Karpas-422 (cell line): ENCODE measurements at regions not wholly inside any gene's neighbourhood (a gene's known extent, or its start where the extent isn't known, plus 50 kb on each side); places are given as distances from the start of the nearest gene placed in this dataset.

Experiments used
- DNase-seq: peaks from one replicate; pipeline ENCODE4 v3.0.0-alpha.2; 2015
- H2AFZ ChIP-seq: fragments of 200-600 bp; sonication (generic); 2 replicates; pipeline ENCODE4 v1.6.1; 2014; ENCODE audit warnings: antibody characterized with exemption, low read length, mixed read lengths
- H3K27ac ChIP-seq: fragments of 200-600 bp; sonication (generic); 2 replicates; pipeline ENCODE4 v1.5.1; 2014; ENCODE audit warnings: mild to moderate bottlenecking, low read length, moderate library complexity
- H3K27me3 ChIP-seq: fragments of 200-600 bp; sonication (generic); 2 replicates; pipeline ENCODE4 v1.6.1; 2014; ENCODE audit warnings: low read length, mixed read lengths
- H3K36me3 ChIP-seq: fragments of 200-600 bp; sonication (generic); 2 replicates; pipeline ENCODE4 v1.6.1; 2014; ENCODE audit warnings: low read length, mixed read lengths; ENCODE audit not compliant: insufficient read depth
- H3K4me1 ChIP-seq: fragments of 200-600 bp; sonication (generic); 2 replicates; pipeline ENCODE4 v1.6.1; 2014; ENCODE audit warnings: mild to moderate bottlenecking, low read length, mixed read lengths
- H3K4me2 ChIP-seq: fragments of 200-600 bp; sonication (generic); 2 replicates; pipeline ENCODE4 v1.6.1; 2014; ENCODE audit warnings: low read length, low read depth, mild to moderate bottlenecking; ENCODE audit not compliant: poor library complexity, severe bottlenecking
- H3K4me3 ChIP-seq: fragments of 200-600 bp; sonication (generic); 2 replicates; pipeline ENCODE4 v1.5.1; 2014; ENCODE audit warnings: mild to moderate bottlenecking, antibody characterized with exemption, low read length, mixed read lengths
- H3K79me2 ChIP-seq: fragments of 200-600 bp; sonication (generic); 2 replicates; pipeline ENCODE4 v1.6.1; 2014; ENCODE audit warnings: mild to moderate bottlenecking, low read length, mixed read lengths
- H3K9ac ChIP-seq: fragments of 200-600 bp; sonication (generic); 2 replicates; pipeline ENCODE4 v1.6.0; 2014; ENCODE audit warnings: low read length
- H3K9me2 ChIP-seq: fragments of 200-600 bp; sonication (generic), shearing (Covaris generic); replicated peaks from 2 replicates; pipeline ENCODE4 v1.6.0; 2014; ENCODE audit warnings: mild to moderate bottlenecking, low read length, moderate library complexity; ENCODE audit not compliant: insufficient read depth
- H3K9me3 ChIP-seq: fragments of 300-700, 200-600 bp; sonication (generic); 2 replicates; pipeline ENCODE4 v1.6.1; 2014; ENCODE audit warnings: low read length, mixed read lengths
- H4K20me1 ChIP-seq: fragments of 200-600 bp; sonication (generic); 2 replicates; pipeline ENCODE4 v1.6.1; 2014; ENCODE audit warnings: mild to moderate bottlenecking, antibody characterized with exemption, low read length, low read depth; ENCODE audit not compliant: insufficient read depth

DNA sequence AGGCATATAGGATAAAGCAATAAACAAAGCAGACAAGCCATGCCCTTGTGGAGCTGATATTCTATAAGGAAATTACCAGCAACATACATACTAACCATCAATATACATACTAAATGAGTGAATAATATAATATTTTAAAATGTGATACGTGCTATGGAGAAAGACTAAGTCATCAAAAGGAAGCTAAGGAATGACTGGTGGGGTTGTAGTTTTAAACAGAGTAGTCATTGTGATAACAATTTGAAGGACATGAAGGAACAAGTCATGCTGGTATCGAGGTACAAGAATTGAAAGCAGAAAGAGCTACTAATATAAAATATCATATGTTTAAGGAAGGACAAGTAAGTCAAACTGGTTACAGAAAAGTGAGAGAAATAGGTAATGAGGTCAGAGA lies 894.9 kb upstream of the PCDH9 start:
- DNase-seq = no peak

DNA sequence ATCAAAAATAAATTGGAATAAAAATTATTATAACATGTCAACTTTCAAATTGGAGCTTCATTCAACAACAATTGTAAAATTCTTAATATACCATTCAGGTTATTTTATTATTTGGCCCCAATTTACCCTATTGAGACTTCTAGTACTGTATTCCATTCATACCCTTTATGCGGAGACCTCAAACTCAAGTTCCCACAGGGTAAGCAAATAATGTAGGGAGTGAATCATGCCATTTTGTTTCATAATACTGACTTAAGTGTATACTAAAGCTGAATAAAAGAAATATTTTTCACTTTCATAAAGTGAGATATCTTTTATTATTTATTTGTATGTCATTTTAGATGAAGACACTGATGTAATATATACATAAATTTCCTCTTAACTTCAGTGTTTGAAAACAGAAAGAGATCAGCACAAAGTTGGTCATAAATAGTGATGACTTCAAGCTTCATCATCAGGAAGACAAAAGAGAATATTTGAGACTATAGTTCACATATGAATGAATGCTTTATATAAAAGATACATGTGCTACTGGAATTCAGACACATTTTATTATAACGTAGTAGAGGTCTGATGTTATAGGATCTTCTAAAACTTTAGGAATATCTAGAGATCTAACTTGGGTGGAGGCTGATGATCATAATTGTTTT lies 894.4 kb upstream of the PCDH9 start:
- H3K9ac ChIP-seq = no peak overlapping the region
- no peaks in the 10 kb centered on the region for H3K36me3 ChIP-seq
- no peak overlapping the region for H3K4me3 ChIP-seq
- no peaks in the 10 kb centered on the region for H4K20me1 ChIP-seq
- H2AFZ ChIP-seq = peak overlapping the region; percentile 50; the same call in 1 of the 2 replicates
- no peaks in the 10 kb centered on the region for H3K79me2 ChIP-seq
- no peak overlapping the region for H3K4me2 ChIP-seq
- H3K9me3 ChIP-seq = no peaks in the 10 kb centered on the region
- H3K27me3 ChIP-seq = no peaks in the 10 kb centered on the region
- H3K9me2 ChIP-seq = no peaks in the 10 kb centered on the region
- peaks cover 3% of the 10 kb centered on the region; the same call in 1 of the 2 replicates for H3K4me1 ChIP-seq
- H3K27ac ChIP-seq = no peak overlapping the region
- DNase-seq = no peak

More for the DNA sequence above, 894.9 kb upstream of the PCDH9 start:
- peak overlapping the region; percentile 27; the same call in 1 of the 2 replicates for H3K9ac ChIP-seq
- no peaks in the 10 kb centered on the region for H4K20me1 ChIP-seq
- no peaks in the 10 kb centered on the region for H3K36me3 ChIP-seq
- H3K9me3 ChIP-seq = no peaks in the 10 kb centered on the region
- H3K4me3 ChIP-seq = no peak overlapping the region
- peaks cover 3% of the 10 kb centered on the region; the same call in 1 of the 2 replicates for H3K4me1 ChIP-seq
- H3K79me2 ChIP-seq = no peaks in the 10 kb centered on the region
- peak overlapping the region; percentile 45 for H3K4me2 ChIP-seq
- H3K9me2 ChIP-seq = no peaks in the 10 kb centered on the region
- no peak overlapping the region for H3K27ac ChIP-seq
- H3K27me3 ChIP-seq = no peaks in the 10 kb centered on the region
- H2AFZ ChIP-seq = peak overlapping the region; percentile 50; the same call in 1 of the 2 replicates

DNA sequence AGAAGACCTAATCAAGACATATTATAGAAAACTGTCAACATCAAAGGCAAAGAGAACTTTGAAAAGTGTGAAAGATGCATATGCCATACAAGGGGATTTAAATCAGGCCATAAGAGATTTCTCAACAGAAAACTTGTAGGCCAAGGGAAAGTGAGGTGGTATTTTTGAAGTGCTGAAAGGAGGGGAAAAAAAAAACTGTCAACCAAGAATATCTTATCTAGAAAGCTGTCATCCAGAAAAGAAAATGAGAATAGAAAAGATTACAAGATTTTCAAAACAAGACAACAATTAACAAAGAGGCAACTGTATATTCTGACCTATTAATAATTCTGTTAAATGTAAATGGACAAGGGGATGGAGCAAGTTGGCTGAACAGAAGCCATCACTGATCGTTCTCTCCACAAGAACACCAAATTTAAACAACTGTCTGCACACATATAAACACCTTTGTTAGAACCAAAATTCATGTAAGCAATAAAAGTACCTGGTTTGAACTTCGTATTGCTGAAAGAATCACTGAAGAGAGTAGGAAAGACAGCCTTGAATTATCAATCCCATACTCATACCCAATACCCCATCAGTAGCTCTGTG lies 880.1 kb upstream of the PCDH9 start:
- Histone ChIP-seq H3K9me2 (no peaks in the 10 kb centered on the region), H3K79me2 (no peaks in the 10 kb centered on the region), H3K27ac (no peak overlapping the region), H4K20me1 (no peaks in the 10 kb centered on the region), H3K9me3 (peaks cover 3% of the 10 kb centered on the region; the same call in 1 of the 2 replicates), H3K9ac (no peak overlapping the region), H3K4me1 (no peaks in the 10 kb centered on the region), H3K4me3 (no peak overlapping the region), H3K27me3 (no peaks in the 10 kb centered on the region), H2AFZ (0 out of 2 replicates have a peak overlapping the region, but pooled peaks have one; percentile 20), H3K36me3 (no peaks in the 10 kb centered on the region), H3K4me2 (no peak overlapping the region)
- DNase-seq = no peak

DNA sequence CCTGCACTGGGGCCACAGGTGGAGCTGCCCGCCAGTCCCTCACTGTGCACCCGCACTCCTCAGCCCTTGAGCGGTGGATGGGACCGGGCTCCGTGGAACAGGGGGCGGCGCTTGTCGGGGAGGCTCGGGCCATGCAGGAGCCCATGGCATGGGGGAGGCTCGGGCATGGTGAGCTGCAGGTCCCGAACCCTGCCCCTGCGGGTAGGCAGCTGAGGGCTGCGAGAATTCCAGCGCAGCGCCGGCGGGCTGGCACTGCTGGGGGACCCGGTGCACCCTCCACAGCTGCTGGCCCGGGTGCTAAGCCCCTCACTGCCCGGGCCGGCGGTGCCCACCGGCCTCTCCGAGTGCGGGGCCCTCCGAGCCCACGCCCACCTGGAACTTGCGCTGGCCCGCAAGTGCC lies 877.5 kb upstream of the PCDH9 start:
- Histone ChIP-seq H3K4me1 (no peaks in the 10 kb centered on the region), H3K27ac (no peak overlapping the region), H2AFZ (no peak overlapping the region), H3K9me3 (peaks cover 3% of the 10 kb centered on the region; the same call in 1 of the 2 replicates), H3K27me3 (no peaks in the 10 kb centered on the region), H3K79me2 (no peaks in the 10 kb centered on the region), H3K4me3 (no peak overlapping the region), H3K9ac (no peak overlapping the region), H4K20me1 (no peaks in the 10 kb centered on the region), H3K4me2 (no peak overlapping the region), H3K36me3 (no peaks in the 10 kb centered on the region), H3K9me2 (no peaks in the 10 kb centered on the region)
- DNase-seq = no peak

DNA sequence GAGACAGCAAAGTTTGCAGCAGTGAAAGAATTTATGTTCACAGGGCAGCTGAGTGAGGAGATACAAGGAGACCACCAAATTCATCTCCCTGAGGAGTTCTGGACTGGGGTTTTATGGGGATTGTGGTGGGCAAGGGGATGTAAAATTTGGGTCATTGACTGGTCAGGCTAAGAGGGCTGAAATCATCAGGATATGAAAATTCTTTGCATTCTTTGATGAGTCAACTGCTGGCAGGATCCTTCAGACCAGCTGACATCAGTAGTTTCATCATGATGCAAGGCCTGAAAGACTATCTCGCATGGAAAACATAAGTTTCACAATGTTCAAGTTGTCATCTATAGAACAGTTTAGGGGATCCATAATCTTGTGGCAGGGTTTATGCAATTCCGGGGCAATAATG lies 869.5 kb upstream of the PCDH9 start:
- no peaks in the 10 kb centered on the region for H3K27me3 ChIP-seq
- H3K27ac ChIP-seq = no peak overlapping the region
- no peak overlapping the region for H3K4me3 ChIP-seq
- H3K9ac ChIP-seq = no peak overlapping the region
- H3K9me2 ChIP-seq = no peaks in the 10 kb centered on the region
- no peaks in the 10 kb centered on the region for H3K9me3 ChIP-seq
- H3K4me2 ChIP-seq = no peak overlapping the region
- DNase-seq = no peak
- no peaks in the 10 kb centered on the region for H3K36me3 ChIP-seq
- H4K20me1 ChIP-seq = no peaks in the 10 kb centered on the region
- peak overlapping the region; percentile 81 for H2AFZ ChIP-seq
- H3K79me2 ChIP-seq = no peaks in the 10 kb centered on the region
- H3K4me1 ChIP-seq = no peaks in the 10 kb centered on the region

DNA sequence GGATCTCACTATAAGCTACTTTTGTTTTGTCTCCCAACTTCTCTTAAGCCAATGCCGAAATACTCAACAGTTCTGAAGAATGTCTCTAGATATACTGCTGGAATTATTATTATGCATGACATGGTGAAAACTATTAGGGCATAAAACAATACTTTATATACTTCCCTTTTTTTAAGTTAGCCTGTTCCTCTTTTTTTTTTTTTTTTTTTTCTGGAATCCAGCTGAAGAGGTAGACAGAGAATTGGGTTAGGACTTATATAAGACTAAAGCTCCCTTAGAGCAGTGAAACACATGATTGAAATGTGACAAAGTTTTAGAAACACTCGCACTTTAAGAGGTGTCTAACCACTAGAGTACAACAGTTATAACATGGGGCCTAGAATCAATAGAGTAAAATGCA lies 850.9 kb upstream of the PCDH9 start:
- Histone ChIP-seq H2AFZ (no peak overlapping the region), H3K27me3 (no peaks in the 10 kb centered on the region), H4K20me1 (no peaks in the 10 kb centered on the region), H3K4me3 (no peak overlapping the region), H3K9me3 (no peaks in the 10 kb centered on the region), H3K4me2 (peak overlapping the region; percentile 3), H3K9ac (no peak overlapping the region), H3K27ac (no peak overlapping the region), H3K9me2 (no peaks in the 10 kb centered on the region), H3K36me3 (no peaks in the 10 kb centered on the region), H3K79me2 (no peaks in the 10 kb centered on the region), H3K4me1 (peaks cover 10% of the 10 kb centered on the region)
- DNase-seq = peak; percentile 60

DNA sequence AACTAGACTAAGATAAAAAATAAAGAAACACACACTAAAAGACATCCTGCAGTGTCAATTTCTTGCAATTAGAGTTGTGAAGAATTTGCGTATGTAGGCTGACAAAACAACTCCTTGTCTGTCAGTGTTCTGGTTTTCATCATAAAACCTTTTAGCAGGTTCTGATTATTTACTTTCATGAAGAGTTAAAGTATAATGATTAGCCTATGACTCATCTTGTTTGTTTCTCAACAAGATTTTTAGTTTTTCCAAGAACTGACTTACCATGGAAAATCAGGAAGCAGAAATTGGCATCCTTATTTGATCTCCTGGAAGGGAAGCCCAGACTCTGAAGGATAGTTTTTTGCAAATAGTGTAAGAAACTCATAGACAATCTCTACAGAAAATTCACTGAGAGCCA lies 848.7 kb upstream of the PCDH9 start:
- Histone ChIP-seq H3K27ac (no peak overlapping the region), H3K4me1 (peaks cover 10% of the 10 kb centered on the region), H3K9me3 (no peaks in the 10 kb centered on the region), H3K4me2 (no peak overlapping the region), H3K79me2 (no peaks in the 10 kb centered on the region), H3K9me2 (no peaks in the 10 kb centered on the region), H3K9ac (no peak overlapping the region), H3K27me3 (no peaks in the 10 kb centered on the region), H2AFZ (peak overlapping the region; percentile 30; the same call in 1 of the 2 replicates), H3K36me3 (no peaks in the 10 kb centered on the region), H3K4me3 (no peak overlapping the region), H4K20me1 (no peaks in the 10 kb centered on the region)
- no peak for DNase-seq

DNA sequence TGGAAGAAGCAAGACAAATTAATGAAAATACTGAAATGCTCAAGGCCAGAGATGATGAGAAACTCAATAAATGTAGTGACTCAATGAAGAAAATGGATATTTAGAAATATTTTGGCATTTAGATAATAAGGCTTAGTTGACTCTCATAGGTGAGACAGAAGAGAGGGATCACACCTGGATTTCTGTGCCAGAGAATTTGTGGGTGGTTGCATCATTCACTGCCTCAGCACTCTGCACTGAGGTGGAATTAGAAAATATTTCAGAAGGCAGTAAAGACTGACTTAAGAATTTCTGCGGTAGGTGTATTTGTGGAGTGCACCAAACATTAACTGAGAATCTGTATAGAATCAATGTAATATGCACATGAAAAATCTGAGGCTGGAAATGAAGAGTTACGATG lies 848.3 kb upstream of the PCDH9 start:
- Histone ChIP-seq H3K4me1 (peaks cover 12% of the 10 kb centered on the region), H3K79me2 (no peaks in the 10 kb centered on the region), H3K36me3 (no peaks in the 10 kb centered on the region), H3K27me3 (no peaks in the 10 kb centered on the region), H3K9ac (no peak overlapping the region), H3K9me3 (no peaks in the 10 kb centered on the region), H3K4me3 (no peak overlapping the region), H3K4me2 (no peak overlapping the region), H3K9me2 (no peaks in the 10 kb centered on the region), H2AFZ (peak overlapping the region; percentile 30; the same call in 1 of the 2 replicates), H4K20me1 (no peaks in the 10 kb centered on the region), H3K27ac (no peak overlapping the region)
- no peak for DNase-seq
